GM12878 (cell line): ENCODE measurements at regions not wholly inside any gene's neighbourhood (a gene's known extent, or its start where the extent isn't known, plus 50 kb on each side); places are given as distances from the start of the nearest gene placed in this dataset.

Source experiments
- CHD1 ChIP-seq: IDR thresholded peaks from 2 replicates; pipeline ENCODE4 v1.6.1; 2012; ENCODE audit warnings: low read depth, low read length, improper control_type of control experiment
- EZH2 ChIP-seq: IDR thresholded peaks from 2 replicates; pipeline ENCODE4 v1.6.1; 2012; ENCODE audit warnings: low read depth, mild to moderate bottlenecking, control low read depth, inconsistent platforms, low read length, borderline replicate concordance; ENCODE audit not compliant: control insufficient read depth
- KLF5 ChIP-seq: fragments of 450-650 bp; IDR thresholded peaks from 2 replicates; pipeline ENCODE4 v1.6.1; 2014; ENCODE audit warnings: mild to moderate bottlenecking; ENCODE audit not compliant: partially characterized antibody
- NR2C1 ChIP-seq: fragments of 450-650 bp; IDR thresholded peaks from 2 replicates; pipeline ENCODE4 v1.6.1; 2017; ENCODE audit warnings: antibody characterized with exemption, mild to moderate bottlenecking, moderate library complexity
- TAF1 ChIP-seq: IDR thresholded peaks from 2 replicates; pipeline ENCODE4 v1.6.1; 2011; ENCODE audit warnings: mild to moderate bottlenecking, low read depth, low read length, borderline replicate concordance
- TF ChIP-seq, protein P1 (sequence below): IDR thresholded peaks from 2 replicates; pipeline ENCODE4 v1.6.1; 2012; ENCODE audit warnings: mild to moderate bottlenecking, low read depth, low read length
- TF ChIP-seq, protein P2 (sequence below): fragments of 450-650 bp; IDR thresholded peaks from 2 replicates; pipeline ENCODE4 v1.6.1; 2017; ENCODE audit warnings: low read depth, mild to moderate bottlenecking, moderate library complexity
- TF ChIP-seq, protein P3 (sequence below), 3 experiments: IDR thresholded peaks in 2 of 3; conservative IDR thresholded peaks in 1 of 3; 2 replicates each; pipeline ENCODE4 v1.5.1; 2011; ENCODE audit warnings: low read depth in 3 of 3, low read length in 3 of 3, mild to moderate bottlenecking in 3 of 3, control low read depth in 2 of 3, moderate library complexity in 2 of 3, inconsistent platforms in 1 of 3, mixed read lengths in 1 of 3; ENCODE audit not compliant: control insufficient read depth in 2 of 3, insufficient read depth in 1 of 3; ENCODE audit errors: extremely low read depth in 1 of 3

DNA sequence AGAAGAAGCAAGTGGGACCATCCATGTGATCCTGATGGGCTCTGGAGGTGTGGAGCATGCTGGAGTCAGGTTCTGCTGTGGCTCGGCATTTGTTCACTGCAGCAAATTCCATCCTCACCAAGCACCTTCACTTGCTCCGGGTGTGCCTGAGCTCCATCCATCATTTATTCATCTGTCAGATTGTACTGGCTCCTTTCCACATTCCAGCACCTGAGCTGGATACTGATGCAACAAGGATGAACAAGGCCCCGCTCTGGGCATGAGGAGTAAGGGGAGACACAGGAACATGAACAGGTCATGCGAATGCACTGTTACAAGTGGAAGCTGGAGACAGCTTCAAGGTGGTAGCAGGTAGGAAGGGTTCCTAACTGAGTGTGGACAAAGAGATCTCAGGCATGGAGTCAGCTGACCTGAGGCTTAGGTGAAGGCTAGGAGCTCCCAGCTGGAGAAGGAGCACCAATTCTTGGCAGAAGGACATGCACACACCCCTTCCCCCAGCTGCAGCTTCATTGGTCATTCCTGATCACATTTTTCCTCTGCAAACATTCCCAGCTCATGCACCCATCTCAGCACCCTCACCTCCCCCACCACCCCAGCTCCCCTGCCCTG lies 133.7 kb upstream of the ZMIZ1 start (continued):
- TF ChIP-seq EZH2 = no peak
- TF ChIP-seq CHD1 = no peak
- TF ChIP-seq, protein P1, sequence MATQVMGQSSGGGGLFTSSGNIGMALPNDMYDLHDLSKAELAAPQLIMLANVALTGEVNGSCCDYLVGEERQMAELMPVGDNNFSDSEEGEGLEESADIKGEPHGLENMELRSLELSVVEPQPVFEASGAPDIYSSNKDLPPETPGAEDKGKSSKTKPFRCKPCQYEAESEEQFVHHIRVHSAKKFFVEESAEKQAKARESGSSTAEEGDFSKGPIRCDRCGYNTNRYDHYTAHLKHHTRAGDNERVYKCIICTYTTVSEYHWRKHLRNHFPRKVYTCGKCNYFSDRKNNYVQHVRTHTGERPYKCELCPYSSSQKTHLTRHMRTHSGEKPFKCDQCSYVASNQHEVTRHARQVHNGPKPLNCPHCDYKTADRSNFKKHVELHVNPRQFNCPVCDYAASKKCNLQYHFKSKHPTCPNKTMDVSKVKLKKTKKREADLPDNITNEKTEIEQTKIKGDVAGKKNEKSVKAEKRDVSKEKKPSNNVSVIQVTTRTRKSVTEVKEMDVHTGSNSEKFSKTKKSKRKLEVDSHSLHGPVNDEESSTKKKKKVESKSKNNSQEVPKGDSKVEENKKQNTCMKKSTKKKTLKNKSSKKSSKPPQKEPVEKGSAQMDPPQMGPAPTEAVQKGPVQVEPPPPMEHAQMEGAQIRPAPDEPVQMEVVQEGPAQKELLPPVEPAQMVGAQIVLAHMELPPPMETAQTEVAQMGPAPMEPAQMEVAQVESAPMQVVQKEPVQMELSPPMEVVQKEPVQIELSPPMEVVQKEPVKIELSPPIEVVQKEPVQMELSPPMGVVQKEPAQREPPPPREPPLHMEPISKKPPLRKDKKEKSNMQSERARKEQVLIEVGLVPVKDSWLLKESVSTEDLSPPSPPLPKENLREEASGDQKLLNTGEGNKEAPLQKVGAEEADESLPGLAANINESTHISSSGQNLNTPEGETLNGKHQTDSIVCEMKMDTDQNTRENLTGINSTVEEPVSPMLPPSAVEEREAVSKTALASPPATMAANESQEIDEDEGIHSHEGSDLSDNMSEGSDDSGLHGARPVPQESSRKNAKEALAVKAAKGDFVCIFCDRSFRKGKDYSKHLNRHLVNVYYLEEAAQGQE = no peak
- TF ChIP-seq, protein P2, sequence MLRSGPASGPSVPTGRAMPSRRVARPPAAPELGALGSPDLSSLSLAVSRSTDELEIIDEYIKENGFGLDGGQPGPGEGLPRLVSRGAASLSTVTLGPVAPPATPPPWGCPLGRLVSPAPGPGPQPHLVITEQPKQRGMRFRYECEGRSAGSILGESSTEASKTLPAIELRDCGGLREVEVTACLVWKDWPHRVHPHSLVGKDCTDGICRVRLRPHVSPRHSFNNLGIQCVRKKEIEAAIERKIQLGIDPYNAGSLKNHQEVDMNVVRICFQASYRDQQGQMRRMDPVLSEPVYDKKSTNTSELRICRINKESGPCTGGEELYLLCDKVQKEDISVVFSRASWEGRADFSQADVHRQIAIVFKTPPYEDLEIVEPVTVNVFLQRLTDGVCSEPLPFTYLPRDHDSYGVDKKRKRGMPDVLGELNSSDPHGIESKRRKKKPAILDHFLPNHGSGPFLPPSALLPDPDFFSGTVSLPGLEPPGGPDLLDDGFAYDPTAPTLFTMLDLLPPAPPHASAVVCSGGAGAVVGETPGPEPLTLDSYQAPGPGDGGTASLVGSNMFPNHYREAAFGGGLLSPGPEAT = no peak
- no peak for TF ChIP-seq TAF1
- no peak for TF ChIP-seq NR2C1
- TF ChIP-seq, protein P3, sequence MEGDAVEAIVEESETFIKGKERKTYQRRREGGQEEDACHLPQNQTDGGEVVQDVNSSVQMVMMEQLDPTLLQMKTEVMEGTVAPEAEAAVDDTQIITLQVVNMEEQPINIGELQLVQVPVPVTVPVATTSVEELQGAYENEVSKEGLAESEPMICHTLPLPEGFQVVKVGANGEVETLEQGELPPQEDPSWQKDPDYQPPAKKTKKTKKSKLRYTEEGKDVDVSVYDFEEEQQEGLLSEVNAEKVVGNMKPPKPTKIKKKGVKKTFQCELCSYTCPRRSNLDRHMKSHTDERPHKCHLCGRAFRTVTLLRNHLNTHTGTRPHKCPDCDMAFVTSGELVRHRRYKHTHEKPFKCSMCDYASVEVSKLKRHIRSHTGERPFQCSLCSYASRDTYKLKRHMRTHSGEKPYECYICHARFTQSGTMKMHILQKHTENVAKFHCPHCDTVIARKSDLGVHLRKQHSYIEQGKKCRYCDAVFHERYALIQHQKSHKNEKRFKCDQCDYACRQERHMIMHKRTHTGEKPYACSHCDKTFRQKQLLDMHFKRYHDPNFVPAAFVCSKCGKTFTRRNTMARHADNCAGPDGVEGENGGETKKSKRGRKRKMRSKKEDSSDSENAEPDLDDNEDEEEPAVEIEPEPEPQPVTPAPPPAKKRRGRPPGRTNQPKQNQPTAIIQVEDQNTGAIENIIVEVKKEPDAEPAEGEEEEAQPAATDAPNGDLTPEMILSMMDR (IDR thresholded peaks at IDR 0.05 in 2 of 3, conservative IDR thresholded peaks at IDR 0.05 in 1 of 3; ENCODE audit: control insufficient read depth in 2 of 3, extremely low read depth in 1 of 3, insufficient read depth in 1 of 3, low read depth in 3 of 3, low read length in 3 of 3) = no peak
- no peak for TF ChIP-seq KLF5
